RWPE2 (cell line): ENCODE measurements at regions not wholly inside any gene's neighbourhood (a gene's known extent, or its start where the extent isn't known, plus 50 kb on each side); places are given as distances from the start of the nearest gene placed in this dataset.

ENCODE experiments used
- ATAC-seq: fragments of 200-7000 bp; cut with Tn5 transposase; 3 replicates; pipeline ENCODE4 v1.9.1; 2021; ENCODE audit warnings: low read depth
- DNase-seq: peaks from one replicate; pipeline ENCODE4 v3.0.0-alpha.2; 2020; ENCODE audit warnings: low spot score
- H3K27ac ChIP-seq: fragments of 450-650 bp; 2 replicates; pipeline ENCODE4 v1.5.1; 2017; ENCODE audit warnings: mild to moderate bottlenecking; ENCODE audit not compliant: poor library complexity, severe bottlenecking
- H3K27me3 ChIP-seq: fragments of 250-450 bp; sonication (Bioruptor Pico); 2 replicates; pipeline ENCODE4 v1.5.1; 2021; ENCODE audit warnings: mild to moderate bottlenecking, moderate library complexity; ENCODE audit not compliant: insufficient read depth, poor library complexity, severe bottlenecking
- H3K36me3 ChIP-seq: fragments of 250-450 bp; sonication (Bioruptor Pico); 2 replicates; pipeline ENCODE4 v1.5.1; 2020; ENCODE audit warnings: low read depth, mild to moderate bottlenecking, moderate library complexity
- H3K4me1 ChIP-seq: fragments of 250-450 bp; sonication (Bioruptor Pico); 2 replicates; pipeline ENCODE4 v1.5.1; 2021; ENCODE audit warnings: mild to moderate bottlenecking, moderate library complexity; ENCODE audit not compliant: insufficient read depth, poor library complexity, severe bottlenecking
- H3K4me3 ChIP-seq: fragments of 250-450 bp; sonication (Bioruptor Pico); 2 replicates; pipeline ENCODE4 v1.5.1; 2021; ENCODE audit warnings: mild to moderate bottlenecking, moderate library complexity; ENCODE audit not compliant: severe bottlenecking
- H3K9me3 ChIP-seq: fragments of 250-450 bp; sonication (Bioruptor Pico); 2 replicates; pipeline ENCODE4 v1.5.1; 2021; ENCODE audit warnings: mild to moderate bottlenecking, moderate library complexity; ENCODE audit not compliant: severe bottlenecking
- CTCF ChIP-seq: fragments of 450-650 bp; IDR thresholded peaks from one replicate; pipeline ENCODE4 v1.5.1; 2017; ENCODE audit warnings: mild to moderate bottlenecking, moderate library complexity; ENCODE audit not compliant: poor library complexity, severe bottlenecking

- H3K9me3 ChIP-seq, result no peaks in the 10 kb centered on the region
- no peaks in the 10 kb centered on the region for H3K27me3 ChIP-seq
- TF ChIP-seq CTCF, result peak; percentile 88
- H3K4me3 ChIP-seq, result no peak overlapping the region
- DNase-seq, result no peak
- H3K27ac ChIP-seq, result no peak overlapping the region
- no peak for ATAC-seq
- peaks cover 5% of the 10 kb centered on the region for H3K4me1 ChIP-seq
- H3K36me3 ChIP-seq, result no peaks in the 10 kb centered on the region
Observed at GRCh38 chr2:42859006-42859552, 66.7 kb upstream of the HAAO start.

GRCh38 chr2:42858140-42859005, 66.0 kb upstream of the HAAO start:
- Histone ChIP-seq H3K36me3 (no peaks in the 10 kb centered on the region), H3K27ac (no peak overlapping the region), H3K27me3 (no peaks in the 10 kb centered on the region), H3K4me3 (no peak overlapping the region), H3K9me3 (no peaks in the 10 kb centered on the region), H3K4me1 (peaks cover 7% of the 10 kb centered on the region)
- ATAC-seq, result no peak
- no peak for TF ChIP-seq CTCF
- no peak for DNase-seq

- Histone ChIP-seq H3K4me3 (no peak overlapping the region), H3K36me3 (no peaks in the 10 kb centered on the region), H3K27me3 (no peaks in the 10 kb centered on the region), H3K9me3 (no peaks in the 10 kb centered on the region), H3K4me1 (peaks cover 7% of the 10 kb centered on the region), H3K27ac (no peak overlapping the region)
- DNase-seq, result no peak
- no peak for TF ChIP-seq CTCF
- no peak for ATAC-seq
Observed at GRCh38 chr2:42856891-42857632, 64.7 kb upstream of the HAAO start.

GRCh38 chr2:42856106-42856860, 63.9 kb upstream of the HAAO start:
- H3K9me3 ChIP-seq, result no peaks in the 10 kb centered on the region
- DNase-seq, result no peak
- H3K36me3 ChIP-seq, result no peaks in the 10 kb centered on the region
- no peak overlapping the region for H3K27ac ChIP-seq
- TF ChIP-seq CTCF, result no peak
- no peak overlapping the region for H3K4me3 ChIP-seq
- H3K27me3 ChIP-seq, result no peaks in the 10 kb centered on the region
- peaks cover 7% of the 10 kb centered on the region for H3K4me1 ChIP-seq
- ATAC-seq, result no peak
